Neural cell (in vitro differentiated cells): ENCODE measurements at regions not wholly inside any gene's neighbourhood (a gene's known extent, or its start where the extent isn't known, plus 50 kb on each side); places are given as distances from the start of the nearest gene placed in this dataset.

Experiments used
- H2AFZ ChIP-seq: fragments of 200-600, 300-800 bp; sonication (generic), shearing (Covaris generic); 2 replicates; pipeline ENCODE4 v1.6.0; 2014; ENCODE audit warnings: low read depth, mild to moderate bottlenecking, antibody characterized with exemption, low read length, moderate library complexity
- H3F3A ChIP-seq: fragments of 200-600 bp; shearing (Covaris generic); 2 replicates; pipeline ENCODE4 v1.6.1; 2016; ENCODE audit warnings: mild to moderate bottlenecking, moderate library complexity, mixed read lengths, antibody characterized with exemption, low read length; ENCODE audit not compliant: insufficient read depth, poor library complexity, severe bottlenecking
- H3K27ac ChIP-seq: fragments of 200-600, 300-800 bp; sonication (generic), shearing (Covaris generic); 2 replicates; pipeline ENCODE4 v1.5.1; 2014; ENCODE audit warnings: mild to moderate bottlenecking, low read length, moderate library complexity
- H3K27me3 ChIP-seq: fragments of 300-800, 200-600 bp; sonication (generic), shearing (Covaris generic); 2 replicates; pipeline ENCODE4 v1.6.0; 2014; ENCODE audit warnings: mild to moderate bottlenecking, low read depth, low read length, moderate library complexity; ENCODE audit not compliant: insufficient read depth
- H3K36me3 ChIP-seq: fragments of 300-800, 200-600 bp; sonication (generic), shearing (Covaris generic); 2 replicates; pipeline ENCODE4 v1.5.1; 2014; ENCODE audit warnings: mild to moderate bottlenecking, antibody characterized with exemption, low read length, moderate library complexity; ENCODE audit not compliant: insufficient read depth
- H3K4me2 ChIP-seq: fragments of 300-800, 200-600 bp; sonication (generic), shearing (Covaris generic); 2 replicates; pipeline ENCODE4 v1.6.0; 2014; ENCODE audit warnings: mild to moderate bottlenecking, low read length
- H3K4me3 ChIP-seq: fragments of 300-800, 200-600 bp; sonication (generic), shearing (Covaris generic); 2 replicates; pipeline ENCODE4 v1.5.1; 2014; ENCODE audit warnings: mild to moderate bottlenecking, low read length, moderate library complexity
- H3K79me2 ChIP-seq: fragments of 200-600 bp; shearing (Covaris generic); replicated peaks from 2 replicates; pipeline ENCODE4 v1.6.0; 2014; ENCODE audit warnings: mild to moderate bottlenecking, low read length, moderate library complexity; ENCODE audit not compliant: insufficient read depth
- H3K9ac ChIP-seq: fragments of 300-800, 200-600 bp; sonication (generic), shearing (Covaris generic); 2 replicates; pipeline ENCODE4 v1.6.1; 2016; ENCODE audit warnings: mild to moderate bottlenecking, low read length, mixed read lengths
- H3K9me2 ChIP-seq: fragments of 200-600 bp; shearing (Covaris generic); 2 replicates; pipeline ENCODE4 v1.6.1; 2016; ENCODE audit warnings: mild to moderate bottlenecking, low read length, mixed read lengths; ENCODE audit not compliant: insufficient read depth
- H3K9me3 ChIP-seq: fragments of 200-600, 300-800 bp; sonication (generic), shearing (Covaris generic); 2 replicates; pipeline ENCODE4 v1.6.1; 2016; ENCODE audit warnings: mild to moderate bottlenecking, mixed run types, low read length, moderate library complexity, mixed read lengths
- H4K20me1 ChIP-seq: fragments of 200-600 bp; shearing (Covaris generic); 2 replicates; pipeline ENCODE4 v1.6.1; 2016; ENCODE audit warnings: mild to moderate bottlenecking, mixed run types; ENCODE audit not compliant: insufficient read depth
- EP300 ChIP-seq: fragments of 450-650 bp; conservative IDR thresholded peaks from 2 replicates; pipeline ENCODE4 v1.6.1; 2014; ENCODE audit warnings: antibody characterized with exemption, mild to moderate bottlenecking, moderate library complexity; ENCODE audit not compliant: poor library complexity, severe bottlenecking
- EZH2 ChIP-seq: fragments of 200-600, 300-800 bp; shearing (Covaris generic), sonication (generic); IDR thresholded peaks from 2 replicates; pipeline ENCODE4 v1.6.1; 2014; ENCODE audit warnings: antibody characterized with exemption, low read length, borderline replicate concordance, mild to moderate bottlenecking; ENCODE audit not compliant: insufficient read depth, poor library complexity, severe bottlenecking
- MXI1 ChIP-seq: fragments of 450-650 bp; conservative IDR thresholded peaks from 2 replicates; pipeline ENCODE4 v1.6.1; 2014; ENCODE audit warnings: antibody characterized with exemption, mild to moderate bottlenecking; ENCODE audit not compliant: poor library complexity, severe bottlenecking
- POLR2AphosphoS5 ChIP-seq: IDR thresholded peaks from 2 replicates; pipeline ENCODE4 v1.6.1; 2012
- SMC3 ChIP-seq: fragments of 450-650 bp; conservative IDR thresholded peaks from 2 replicates; pipeline ENCODE4 v1.6.1; 2014; ENCODE audit warnings: antibody characterized with exemption, mild to moderate bottlenecking, moderate library complexity; ENCODE audit not compliant: poor library complexity
- TAF1 ChIP-seq: IDR thresholded peaks from 2 replicates; pipeline ENCODE4 v1.6.1; 2012; ENCODE audit warnings: low read depth
- TF ChIP-seq, protein P1 (sequence below): fragments of 450-650 bp; IDR thresholded peaks from 2 replicates; pipeline ENCODE4 v1.5.1; 2014; ENCODE audit warnings: antibody characterized with exemption, mild to moderate bottlenecking, moderate library complexity; ENCODE audit not compliant: poor library complexity, severe bottlenecking
- TF ChIP-seq, protein P2 (sequence below): IDR thresholded peaks from 2 replicates; pipeline ENCODE4 v1.6.1; 2012; ENCODE audit warnings: borderline replicate concordance

DNA sequence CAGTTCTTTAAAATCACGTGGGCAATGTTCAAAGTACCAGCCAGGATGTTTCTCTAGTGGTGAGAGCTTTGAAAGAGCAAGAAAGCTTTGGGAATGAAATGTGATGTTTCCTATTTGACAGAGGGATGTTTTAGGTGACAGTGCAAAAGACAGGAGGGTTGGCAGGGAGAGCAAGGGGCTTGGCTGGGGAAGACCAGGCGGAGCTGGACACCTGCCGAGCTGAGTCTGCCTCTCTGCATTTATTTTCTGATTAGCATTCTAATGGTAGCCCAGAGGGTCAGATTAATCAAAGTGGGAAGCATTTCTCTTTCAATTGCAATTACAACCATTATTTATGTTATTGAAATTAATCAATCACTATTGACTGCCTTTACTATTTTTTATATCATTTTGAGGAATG lies 145.4 kb upstream of the RAB12 start:
- Histone ChIP-seq H3K79me2 (no peaks in the 10 kb centered on the region), H3K36me3 (no peaks in the 10 kb centered on the region), H3K27me3 (no peaks in the 10 kb centered on the region), H4K20me1 (no peaks in the 10 kb centered on the region), H3K9ac (no peak overlapping the region), H3K9me2 (no peaks in the 10 kb centered on the region), H3K4me3 (no peak overlapping the region), H3K27ac (no peak overlapping the region), H3K9me3 (no peaks in the 10 kb centered on the region), H3K4me2 (no peak overlapping the region), H3F3A (no peaks in the 10 kb centered on the region), H2AFZ (no peak overlapping the region)
- TF ChIP-seq EZH2: no peak
- TF ChIP-seq, protein P1, sequence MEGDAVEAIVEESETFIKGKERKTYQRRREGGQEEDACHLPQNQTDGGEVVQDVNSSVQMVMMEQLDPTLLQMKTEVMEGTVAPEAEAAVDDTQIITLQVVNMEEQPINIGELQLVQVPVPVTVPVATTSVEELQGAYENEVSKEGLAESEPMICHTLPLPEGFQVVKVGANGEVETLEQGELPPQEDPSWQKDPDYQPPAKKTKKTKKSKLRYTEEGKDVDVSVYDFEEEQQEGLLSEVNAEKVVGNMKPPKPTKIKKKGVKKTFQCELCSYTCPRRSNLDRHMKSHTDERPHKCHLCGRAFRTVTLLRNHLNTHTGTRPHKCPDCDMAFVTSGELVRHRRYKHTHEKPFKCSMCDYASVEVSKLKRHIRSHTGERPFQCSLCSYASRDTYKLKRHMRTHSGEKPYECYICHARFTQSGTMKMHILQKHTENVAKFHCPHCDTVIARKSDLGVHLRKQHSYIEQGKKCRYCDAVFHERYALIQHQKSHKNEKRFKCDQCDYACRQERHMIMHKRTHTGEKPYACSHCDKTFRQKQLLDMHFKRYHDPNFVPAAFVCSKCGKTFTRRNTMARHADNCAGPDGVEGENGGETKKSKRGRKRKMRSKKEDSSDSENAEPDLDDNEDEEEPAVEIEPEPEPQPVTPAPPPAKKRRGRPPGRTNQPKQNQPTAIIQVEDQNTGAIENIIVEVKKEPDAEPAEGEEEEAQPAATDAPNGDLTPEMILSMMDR: no peak
- TF ChIP-seq MXI1: no peak
- TF ChIP-seq EP300: no peak
- TF ChIP-seq POLR2AphosphoS5: no peak
- no peak for TF ChIP-seq TAF1

DNA sequence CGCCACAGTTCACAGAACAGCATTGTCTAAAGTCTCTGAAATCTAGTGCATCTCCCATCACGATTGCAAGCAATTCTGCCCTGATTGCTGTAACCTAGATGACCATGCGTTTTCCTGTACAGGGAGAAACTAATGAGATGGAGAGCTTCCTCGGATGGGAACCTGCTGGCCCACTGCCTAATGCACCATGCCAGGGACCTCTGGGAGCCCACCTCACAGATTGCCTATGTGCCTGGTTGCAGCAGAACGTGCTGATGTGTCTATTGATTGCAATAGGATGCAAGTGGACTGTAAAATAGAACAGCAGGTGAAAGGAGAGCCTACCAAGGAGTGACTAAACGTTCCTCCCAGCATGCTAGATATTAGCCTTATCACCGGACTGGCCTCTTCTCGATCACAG lies 141.0 kb upstream of the RAB12 start:
- H4K20me1 ChIP-seq: no peaks in the 10 kb centered on the region

More for the DNA sequence above, 141.0 kb upstream of the RAB12 start:
- no peaks in the 10 kb centered on the region for H3K36me3 ChIP-seq
- H3K27me3 ChIP-seq: no peaks in the 10 kb centered on the region
- H3F3A ChIP-seq: no peaks in the 10 kb centered on the region
- H3K9me3 ChIP-seq: no peaks in the 10 kb centered on the region
- H3K9ac ChIP-seq: no peak overlapping the region
- no peaks in the 10 kb centered on the region for H3K79me2 ChIP-seq
- no peaks in the 10 kb centered on the region for H3K9me2 ChIP-seq
- H3K27ac ChIP-seq: no peak overlapping the region
- no peak overlapping the region for H2AFZ ChIP-seq
- H3K4me2 ChIP-seq: no peak overlapping the region
- H3K4me3 ChIP-seq: no peak overlapping the region
- TF ChIP-seq SMC3: no peak
- TF ChIP-seq, protein P1: no peak
- TF ChIP-seq, protein P2, sequence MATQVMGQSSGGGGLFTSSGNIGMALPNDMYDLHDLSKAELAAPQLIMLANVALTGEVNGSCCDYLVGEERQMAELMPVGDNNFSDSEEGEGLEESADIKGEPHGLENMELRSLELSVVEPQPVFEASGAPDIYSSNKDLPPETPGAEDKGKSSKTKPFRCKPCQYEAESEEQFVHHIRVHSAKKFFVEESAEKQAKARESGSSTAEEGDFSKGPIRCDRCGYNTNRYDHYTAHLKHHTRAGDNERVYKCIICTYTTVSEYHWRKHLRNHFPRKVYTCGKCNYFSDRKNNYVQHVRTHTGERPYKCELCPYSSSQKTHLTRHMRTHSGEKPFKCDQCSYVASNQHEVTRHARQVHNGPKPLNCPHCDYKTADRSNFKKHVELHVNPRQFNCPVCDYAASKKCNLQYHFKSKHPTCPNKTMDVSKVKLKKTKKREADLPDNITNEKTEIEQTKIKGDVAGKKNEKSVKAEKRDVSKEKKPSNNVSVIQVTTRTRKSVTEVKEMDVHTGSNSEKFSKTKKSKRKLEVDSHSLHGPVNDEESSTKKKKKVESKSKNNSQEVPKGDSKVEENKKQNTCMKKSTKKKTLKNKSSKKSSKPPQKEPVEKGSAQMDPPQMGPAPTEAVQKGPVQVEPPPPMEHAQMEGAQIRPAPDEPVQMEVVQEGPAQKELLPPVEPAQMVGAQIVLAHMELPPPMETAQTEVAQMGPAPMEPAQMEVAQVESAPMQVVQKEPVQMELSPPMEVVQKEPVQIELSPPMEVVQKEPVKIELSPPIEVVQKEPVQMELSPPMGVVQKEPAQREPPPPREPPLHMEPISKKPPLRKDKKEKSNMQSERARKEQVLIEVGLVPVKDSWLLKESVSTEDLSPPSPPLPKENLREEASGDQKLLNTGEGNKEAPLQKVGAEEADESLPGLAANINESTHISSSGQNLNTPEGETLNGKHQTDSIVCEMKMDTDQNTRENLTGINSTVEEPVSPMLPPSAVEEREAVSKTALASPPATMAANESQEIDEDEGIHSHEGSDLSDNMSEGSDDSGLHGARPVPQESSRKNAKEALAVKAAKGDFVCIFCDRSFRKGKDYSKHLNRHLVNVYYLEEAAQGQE: no peak
